ENCODE measurements at regions not wholly inside any gene's neighbourhood (a gene's known extent, or its start where the extent isn't known, plus 50 kb on each side); places are given as distances from the start of the nearest gene placed in this dataset.

DNA sequence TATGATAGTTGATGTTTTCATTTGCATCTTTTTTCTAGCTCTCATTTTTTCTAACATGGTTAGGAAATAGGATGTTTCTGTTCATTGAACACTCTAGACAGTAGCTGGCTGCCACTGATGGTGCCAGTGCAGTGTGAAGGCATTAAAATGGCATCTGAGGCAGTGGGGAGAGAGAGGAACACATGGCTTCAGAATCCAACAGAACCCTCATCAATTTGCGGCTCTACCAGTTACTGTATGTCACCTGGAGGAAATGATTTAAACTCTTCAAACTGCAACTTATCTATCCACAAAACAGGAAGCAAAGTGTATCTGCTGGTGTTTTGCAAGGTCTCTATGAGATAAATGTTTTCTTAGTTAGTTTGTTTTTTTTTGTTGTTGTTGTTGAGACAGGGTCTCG lies 305.2 kb upstream of the PRKCQ start:
- no peaks in the 10 kb centered on the region for H3K9me3 Mint-ChIP-seq
- Histone ChIP-seq H3K4me3 (no peak overlapping the region), H3K4me2 (no peak overlapping the region), H3K4me1 (ENCODE audit: insufficient read depth) (no peaks in the 10 kb centered on the region), H3K27me3 (ENCODE audit: insufficient read depth) (no peaks in the 10 kb centered on the region), H3K27ac (ENCODE audit: low read depth) (no peak overlapping the region), H3K9me2 (ENCODE audit: insufficient read depth) (peaks cover 5% of the 10 kb centered on the region), H2AFZ (no peak overlapping the region), H4K20me1 (replicated peaks; ENCODE audit: insufficient read depth) (no peaks in the 10 kb centered on the region), H3K36me3 (ENCODE audit: insufficient read depth) (no peaks in the 10 kb centered on the region), H3K79me2 (replicated peaks; ENCODE audit: insufficient read depth) (no peaks in the 10 kb centered on the region), H3F3A (replicated peaks; ENCODE audit: low read depth) (no peaks in the 10 kb centered on the region)
- DNase-seq (ENCODE audit: low spot score) (no peak), ATAC-seq (no peak)
- H3K27ac Mint-ChIP-seq, result no peak overlapping the region
- TF ChIP-seq ZNF114 (CRISPR knock-in tag; IDR thresholded peaks at IDR 0.05) (no peak), STAT1 (IDR thresholded peaks at IDR 0.05; ENCODE audit: unreplicated experiment) (no peak), NANOG (IDR thresholded peaks at IDR 0.05; ENCODE audit: borderline replicate concordance) (no peak), ZNF331 (CRISPR knock-in tag; IDR thresholded peaks at IDR 0.05; ENCODE audit: low read depth) (no peak)
- TF ChIP-seq, protein P1, sequence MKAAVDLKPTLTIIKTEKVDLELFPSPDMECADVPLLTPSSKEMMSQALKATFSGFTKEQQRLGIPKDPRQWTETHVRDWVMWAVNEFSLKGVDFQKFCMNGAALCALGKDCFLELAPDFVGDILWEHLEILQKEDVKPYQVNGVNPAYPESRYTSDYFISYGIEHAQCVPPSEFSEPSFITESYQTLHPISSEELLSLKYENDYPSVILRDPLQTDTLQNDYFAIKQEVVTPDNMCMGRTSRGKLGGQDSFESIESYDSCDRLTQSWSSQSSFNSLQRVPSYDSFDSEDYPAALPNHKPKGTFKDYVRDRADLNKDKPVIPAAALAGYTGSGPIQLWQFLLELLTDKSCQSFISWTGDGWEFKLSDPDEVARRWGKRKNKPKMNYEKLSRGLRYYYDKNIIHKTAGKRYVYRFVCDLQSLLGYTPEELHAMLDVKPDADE (IDR thresholded peaks at IDR 0.05), result no peak
- H3K27me3 Mint-ChIP-seq (ENCODE audit: insufficient read depth, low read depth, poor library complexity), result peaks cover 7% of the 10 kb centered on the region
- H3K4me1 Mint-ChIP-seq, result peaks cover 13% of the 10 kb centered on the region
- no peaks in the 10 kb centered on the region for H3K36me3 Mint-ChIP-seq (ENCODE audit: low read depth)
- H3K4me3 Mint-ChIP-seq, result no peak overlapping the region

DNA sequence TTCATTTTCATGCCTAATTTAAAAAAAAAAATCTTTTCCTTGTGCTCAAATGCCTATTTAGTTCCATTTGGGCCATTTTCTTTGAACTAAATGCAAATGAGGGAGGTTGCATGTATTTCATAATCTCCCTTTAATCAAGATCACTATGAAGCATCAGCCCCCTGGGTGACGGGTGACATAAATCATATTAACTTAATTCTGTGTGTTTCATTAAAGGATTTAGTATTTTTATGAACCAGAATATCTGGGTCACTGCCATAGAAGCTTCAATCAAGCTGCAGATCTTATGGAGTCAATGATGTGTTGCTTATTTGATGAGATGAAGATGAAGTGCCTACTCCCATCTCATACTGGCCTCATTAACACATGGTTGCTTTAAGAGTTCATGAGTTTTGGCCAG lies 301.9 kb upstream of the PRKCQ start:
- H3K27me3 Mint-ChIP-seq (ENCODE audit: insufficient read depth, low read depth, poor library complexity), result peaks cover 5% of the 10 kb centered on the region
- H3K36me3 Mint-ChIP-seq (ENCODE audit: low read depth), result no peaks in the 10 kb centered on the region
- Histone ChIP-seq H3F3A (replicated peaks; ENCODE audit: low read depth) (no peaks in the 10 kb centered on the region), H3K36me3 (ENCODE audit: insufficient read depth) (no peaks in the 10 kb centered on the region), H3K27ac (ENCODE audit: low read depth) (no peak overlapping the region), H3K4me1 (ENCODE audit: insufficient read depth) (peaks cover 10% of the 10 kb centered on the region), H3K27me3 (ENCODE audit: insufficient read depth) (no peaks in the 10 kb centered on the region), H3K4me2 (no peak overlapping the region), H3K79me2 (replicated peaks; ENCODE audit: insufficient read depth) (no peaks in the 10 kb centered on the region), H3K9me2 (ENCODE audit: insufficient read depth) (peaks cover 5% of the 10 kb centered on the region), H2AFZ (no peak overlapping the region), H3K4me3 (no peak overlapping the region), H4K20me1 (replicated peaks; ENCODE audit: insufficient read depth) (no peaks in the 10 kb centered on the region)
- no peak for ATAC-seq
- no peaks in the 10 kb centered on the region for H3K9me3 Mint-ChIP-seq
- H3K27ac Mint-ChIP-seq, result no peak overlapping the region
- no peak overlapping the region for H3K4me3 Mint-ChIP-seq
- DNase-seq (ENCODE audit: low spot score), result no peak
- peaks cover 19% of the 10 kb centered on the region for H3K4me1 Mint-ChIP-seq
- TF ChIP-seq, protein P1 (IDR thresholded peaks at IDR 0.05), result no peak
- TF ChIP-seq REST (IDR thresholded peaks at IDR 0.05; ENCODE audit: unreplicated experiment) (no peak), POLR2AphosphoS5 (IDR thresholded peaks at IDR 0.05; ENCODE audit: low read depth) (no peak), EZH2phosphoT487 (IDR thresholded peaks at IDR 0.05; ENCODE audit: unreplicated experiment) (no peak), JUNB (IDR thresholded peaks at IDR 0.05; ENCODE audit: unreplicated experiment) (no peak), NANOG (IDR thresholded peaks at IDR 0.05; ENCODE audit: borderline replicate concordance) (no peak), ZNF114 (CRISPR knock-in tag; IDR thresholded peaks at IDR 0.05) (no peak), STAT1 (IDR thresholded peaks at IDR 0.05; ENCODE audit: unreplicated experiment) (no peak), ZNF462 (CRISPR knock-in tag; IDR thresholded peaks at IDR 0.05) (no peak), CREB1 (CRISPR knock-in tag; IDR thresholded peaks at IDR 0.05; ENCODE audit: low read depth) (no peak)
